HepG2 (cell line): ENCODE measurements at regions not wholly inside any gene's neighbourhood (a gene's known extent, or its start where the extent isn't known, plus 50 kb on each side); places are given as distances from the start of the nearest gene placed in this dataset.
A peak's percentile ranks its signal among the peaks of the same experiment; 100 is the strongest.

ENCODE experiments used
- ATAC-seq: fragments of 200-7000 bp; cut with Tn5 transposase; 3 replicates; pipeline ENCODE4 v1.9.1; 2020; ENCODE audit warnings: mild to moderate bottlenecking, moderate library complexity
- BruUV-seq: library from RNA; stranded (reverse); fragments of 400-500 nt; replicated peaks from 2 replicates; lab custom pipeline; 2021; lab: Mats Ljungman, UMichigan
- CTCF ChIA-PET: fragments of 300-600 bp; formaldehyde crosslinking; extraction: SDS; loops from one replicate; lab custom pipeline; 2021; ENCODE audit warnings: low total read pairs, inconsistent platforms, low intra/inter-chr PET ratio; lab: Yijun Ruan, JAX
- POLR2A ChIA-PET: fragments of 350-600 bp; sonication (Branson Sonifier 250); formaldehyde crosslinking; loops from one replicate; lab custom pipeline; 2020; ENCODE audit warnings: antibody characterized with exemption, inconsistent platforms; lab: Yijun Ruan, JAX
- DNase-seq: peaks from one replicate; pipeline ENCODE4 v3.0.0-alpha.2; 2015; ENCODE audit warnings: low spot score
- FAIRE-seq: peaks from 3 replicates; lab custom pipeline; 2011; peaks lifted over from hg19 to GRCh38; lab: Jason Lieb, UNC
- H2AFZ ChIP-seq: one replicate; pipeline ENCODE4 v1.6.1; 2011; ENCODE audit warnings: low read length, inconsistent platforms
- H3K27ac ChIP-seq: fragments of 300-600 bp; 3 replicates; pipeline ENCODE4 v1.8.0; 2011; ENCODE audit warnings: mixed run types, mild to moderate bottlenecking, mixed read lengths, low read length, inconsistent platforms; ENCODE audit not compliant: insufficient read depth; ENCODE audit errors: extremely low read length
- H3K27me3 ChIP-seq, 2 experiments: fragments of 200-600 bp in 1 of 2; 2 replicates in 1 of 2; 3 replicates in 1 of 2; pipeline versions ENCODE4 v1.6.0 to v1.8.0; 2011; ENCODE audit warnings: low read length in 2 of 2, mild to moderate bottlenecking in 2 of 2, moderate library complexity in 2 of 2, inconsistent platforms in 1 of 2; ENCODE audit not compliant: insufficient read depth in 2 of 2, control insufficient read depth in 1 of 2
- H3K36me3 ChIP-seq, 2 experiments: fragments of 200-600 bp in 1 of 2; replicated peaks in 1 of 2; 2 replicates in 1 of 2; 3 replicates in 1 of 2; pipeline versions ENCODE4 v1.5.1 to v1.8.0; 2011; ENCODE audit warnings: low read length in 2 of 2, inconsistent platforms in 1 of 2; ENCODE audit not compliant: insufficient read depth in 2 of 2, control insufficient read depth in 1 of 2
- H3K4me1 ChIP-seq: 2 replicates; pipeline ENCODE4 v1.5.1; 2012; ENCODE audit warnings: low read length, inconsistent platforms; ENCODE audit not compliant: insufficient read depth
- H3K4me2 ChIP-seq: 2 replicates; pipeline ENCODE4 v1.6.0; 2011; ENCODE audit warnings: low read depth, low read length, inconsistent platforms
- H3K4me3 ChIP-seq, 3 experiments: fragments of 200-600 bp in 1 of 3; sonication (generic), shearing (Covaris generic) in 1 of 3; replicated peaks in 1 of 3; 2 replicates each; pipeline ENCODE4 v1.5.1; 2011 to 2016; ENCODE audit warnings: low read length in 3 of 3, inconsistent platforms in 2 of 3, low read depth in 2 of 3, mild to moderate bottlenecking in 2 of 3, control low read depth in 1 of 3, mixed read lengths in 1 of 3; ENCODE audit not compliant: insufficient read depth in 1 of 3
- H3K79me2 ChIP-seq: one replicate; pipeline ENCODE4 v1.6.1; 2011; ENCODE audit warnings: low read length, inconsistent platforms; ENCODE audit not compliant: insufficient read depth
- H3K9ac ChIP-seq: 2 replicates; pipeline ENCODE4 v1.6.0; 2011; ENCODE audit warnings: mild to moderate bottlenecking, low read depth, low read length, inconsistent platforms; ENCODE audit not compliant: insufficient read depth
- H3K9me3 ChIP-seq: 2 replicates; pipeline ENCODE4 v1.5.1; 2012; ENCODE audit warnings: mild to moderate bottlenecking, low read length
- H4K20me1 ChIP-seq: 2 replicates; pipeline ENCODE4 v1.6.0; 2011; ENCODE audit warnings: inconsistent platforms, mild to moderate bottlenecking, low read length, moderate library complexity; ENCODE audit not compliant: insufficient read depth
- CTCF ChIP-seq: sonication (generic); formaldehyde crosslinking; IDR thresholded peaks from 2 replicates; pipeline ENCODE4 v1.5.0; 2020; ENCODE audit warnings: mild to moderate bottlenecking, missing genetic modification reagents, moderate library complexity
- ELF3 ChIP-seq: IDR thresholded peaks from 2 replicates; pipeline ENCODE4 v1.6.1; 2016; ENCODE audit warnings: missing genetic modification reagents, missing compliant biosample characterization
- FOSL2 ChIP-seq: sonication (generic); formaldehyde crosslinking; IDR thresholded peaks from 2 replicates; pipeline ENCODE4 v1.4.0; 2020; ENCODE audit warnings: missing genetic modification reagents
- FOXM1 ChIP-seq: sonication (generic); formaldehyde crosslinking; IDR thresholded peaks from 2 replicates; pipeline ENCODE4 v1.5.0; 2020; ENCODE audit warnings: missing genetic modification reagents
- GMEB1 ChIP-seq: sonication (generic); formaldehyde crosslinking; IDR thresholded peaks from 2 replicates; pipeline ENCODE4 v1.5.1; 2020; ENCODE audit warnings: missing genetic modification reagents, mild to moderate bottlenecking, borderline replicate concordance
- HNF1A ChIP-seq, 2 experiments: sonication (generic) in 1 of 2; formaldehyde crosslinking in 1 of 2; IDR thresholded peaks; 2 replicates each; pipeline versions ENCODE4 v1.4.0 to v1.6.1; 2016 to 2020; ENCODE audit warnings: borderline replicate concordance in 1 of 2, low read depth in 1 of 2, mild to moderate bottlenecking in 1 of 2, missing genetic modification reagents in 1 of 2
- NBN ChIP-seq: fragments of 450-650 bp; conservative IDR thresholded peaks from 2 replicates; pipeline ENCODE4 v1.6.1; 2017
- PRMT3 ChIP-seq: sonication (generic); formaldehyde crosslinking; IDR thresholded peaks from 2 replicates; pipeline ENCODE4 v1.8.1; 2022; ENCODE audit warnings: low read depth, mild to moderate bottlenecking, moderate library complexity, missing genetic modification reagents, borderline replicate concordance
- SUZ12 ChIP-seq: fragments of 150-350 bp; IDR thresholded peaks from 2 replicates; pipeline ENCODE4 v1.6.1; 2014; ENCODE audit warnings: low read depth, low read length
- ZNF10 ChIP-seq: sonication (generic); formaldehyde crosslinking; IDR thresholded peaks from 2 replicates; pipeline ENCODE4 v1.4.0; 2020; ENCODE audit warnings: mild to moderate bottlenecking, low read depth, missing genetic modification reagents, borderline replicate concordance
- ZNF546 ChIP-seq: sonication (generic); formaldehyde crosslinking; conservative IDR thresholded peaks from 2 replicates; pipeline ENCODE4 v1.8.1; 2023; ENCODE audit warnings: mild to moderate bottlenecking, missing genetic modification reagents
- ZNF607 ChIP-seq: sonication (generic); formaldehyde crosslinking; IDR thresholded peaks from 2 replicates; pipeline ENCODE4 v1.5.1; 2020; ENCODE audit warnings: missing genetic modification reagents, mild to moderate bottlenecking, borderline replicate concordance
- WGBS: methylation state at CpG from one replicate; pipeline ENCODE4 v1.1.6; 2017; ENCODE audit warnings: low lambda C conversion rate; 5-methylcytosine and 5-hydroxymethylcytosine counted together
- in situ Hi-C: cut with HindIII; loops from 2 replicates; pipeline ENCODE4 v1.10.0; 2017; ENCODE audit warnings: low pct_unique_long_range_greater_than_20kb; ENCODE audit not compliant: extremely low pct_ligation_motif_present
- intact Hi-C: fragments of 100-400 bp; cut with micrococcal nuclease; formaldehyde crosslinking; loops from one replicate; pipeline ENCODE4 v1.10.0; 2022; ENCODE audit not compliant: unreplicated experiment

GRCh38 chr9:87167161-87167560, 219.9 kb upstream of the GAS1 start:
- no peak overlapping the region for H2AFZ ChIP-seq
- H3K9me3 ChIP-seq: no peaks in the 10 kb centered on the region
- DNase-seq (no peak), ATAC-seq (no peak), FAIRE-seq (no peak)
- H4K20me1 ChIP-seq: no peaks in the 10 kb centered on the region
- no peak overlapping the region for H3K27ac ChIP-seq
- H3K4me2 ChIP-seq: no peak overlapping the region
- H3K27me3 ChIP-seq: no peaks in the 10 kb centered on the region
- H3K36me3 ChIP-seq: no peaks in the 10 kb centered on the region
- POLR2A ChIA-PET: no interaction called here
- WGBS: 13% methylated on average over 5 of the region's 5 CpGs
- TF ChIP-seq CTCF (CRISPR knock-in tag): peak; percentile 14; the same call in 1 of the 2 replicates
- no peak for TF ChIP-seq ZNF607
- H3K79me2 ChIP-seq: no peaks in the 10 kb centered on the region
- no peak overlapping the region for H3K4me3 ChIP-seq
- intact Hi-C loops: no loop called here
- BruUV-seq: no TSS peak
- H3K9ac ChIP-seq: no peak overlapping the region
- CTCF ChIA-PET: no interaction called here
- in situ Hi-C loops: no loop called here
- H3K4me1 ChIP-seq: no peaks in the 10 kb centered on the region

- in situ Hi-C loops (no loop called here), intact Hi-C loops (no loop called here)
- ATAC-seq (no peak), FAIRE-seq (no peak), DNase-seq (no peak)
- no peaks in the 10 kb centered on the region for H3K27me3 ChIP-seq
- no peak overlapping the region for H3K4me2 ChIP-seq
- no peak overlapping the region for H2AFZ ChIP-seq
- H3K9me3 ChIP-seq: no peaks in the 10 kb centered on the region
- no peak overlapping the region for H3K4me3 ChIP-seq
- ChIA-PET POLR2A (no interaction called here), CTCF (no interaction called here)
- 28% methylated on average over 4 of the region's 4 CpGs for WGBS
- BruUV-seq: no TSS peak
- H3K36me3 ChIP-seq: no peaks in the 10 kb centered on the region
- H3K4me1 ChIP-seq: no peaks in the 10 kb centered on the region
- H3K9ac ChIP-seq: no peak overlapping the region
- H3K79me2 ChIP-seq: no peaks in the 10 kb centered on the region
- no peak overlapping the region for H3K27ac ChIP-seq
- no peaks in the 10 kb centered on the region for H4K20me1 ChIP-seq
- TF ChIP-seq NBN (no peak), PRMT3 (CRISPR knock-in tag) (no peak), ZNF10 (CRISPR knock-in tag) (no peak), FOSL2 (CRISPR knock-in tag) (no peak), HNF1A (IDR thresholded peaks at IDR 0.05; ENCODE audit: low read depth) (no peak), HNF1A (CRISPR knock-in tag; IDR thresholded peaks at IDR 0.05; ENCODE audit: borderline replicate concordance) (no peak), ELF3 (CRISPR knock-in tag) (no peak), GMEB1 (CRISPR knock-in tag) (no peak), ZNF546 (CRISPR knock-in tag) (no peak), FOXM1 (no peak), SUZ12 (no peak)
Observed at GRCh38 chr9:87167582-87167981, 220.3 kb upstream of the GAS1 start.
